HepG2 (cell line): ENCODE measurements at regions not wholly inside any gene's neighbourhood (a gene's known extent, or its start where the extent isn't known, plus 50 kb on each side); places are given as distances from the start of the nearest gene placed in this dataset.

ENCODE experiments used
- ATAC-seq: fragments of 200-7000 bp; cut with Tn5 transposase; 3 replicates; pipeline ENCODE4 v1.9.1; 2020; ENCODE audit warnings: mild to moderate bottlenecking, moderate library complexity
- BruUV-seq: library from RNA; stranded (reverse); fragments of 400-500 nt; replicated peaks from 2 replicates; lab custom pipeline; 2021; lab: Mats Ljungman, UMichigan
- CTCF ChIA-PET: fragments of 300-600 bp; formaldehyde crosslinking; extraction: SDS; loops from one replicate; lab custom pipeline; 2021; ENCODE audit warnings: low total read pairs, inconsistent platforms, low intra/inter-chr PET ratio; lab: Yijun Ruan, JAX
- POLR2A ChIA-PET: fragments of 350-600 bp; sonication (Branson Sonifier 250); formaldehyde crosslinking; loops from one replicate; lab custom pipeline; 2020; ENCODE audit warnings: antibody characterized with exemption, inconsistent platforms; lab: Yijun Ruan, JAX
- DNase-seq: peaks from one replicate; pipeline ENCODE4 v3.0.0-alpha.2; 2015; ENCODE audit warnings: low spot score
- FAIRE-seq: peaks from 3 replicates; lab custom pipeline; 2011; peaks lifted over from hg19 to GRCh38; lab: Jason Lieb, UNC
- H2AFZ ChIP-seq: one replicate; pipeline ENCODE4 v1.6.1; 2011; ENCODE audit warnings: low read length, inconsistent platforms
- H3K27ac ChIP-seq: fragments of 300-600 bp; 3 replicates; pipeline ENCODE4 v1.8.0; 2011; ENCODE audit warnings: mixed run types, mild to moderate bottlenecking, mixed read lengths, low read length, inconsistent platforms; ENCODE audit not compliant: insufficient read depth; ENCODE audit errors: extremely low read length
- H3K27me3 ChIP-seq, 2 experiments: fragments of 200-600 bp in 1 of 2; 2 replicates in 1 of 2; 3 replicates in 1 of 2; pipeline versions ENCODE4 v1.6.0 to v1.8.0; 2011; ENCODE audit warnings: low read length in 2 of 2, mild to moderate bottlenecking in 2 of 2, moderate library complexity in 2 of 2, inconsistent platforms in 1 of 2; ENCODE audit not compliant: insufficient read depth in 2 of 2, control insufficient read depth in 1 of 2
- H3K36me3 ChIP-seq, 2 experiments: fragments of 200-600 bp in 1 of 2; replicated peaks in 1 of 2; 2 replicates in 1 of 2; 3 replicates in 1 of 2; pipeline versions ENCODE4 v1.5.1 to v1.8.0; 2011; ENCODE audit warnings: low read length in 2 of 2, inconsistent platforms in 1 of 2; ENCODE audit not compliant: insufficient read depth in 2 of 2, control insufficient read depth in 1 of 2
- H3K4me1 ChIP-seq: 2 replicates; pipeline ENCODE4 v1.5.1; 2012; ENCODE audit warnings: low read length, inconsistent platforms; ENCODE audit not compliant: insufficient read depth
- H3K4me2 ChIP-seq: 2 replicates; pipeline ENCODE4 v1.6.0; 2011; ENCODE audit warnings: low read depth, low read length, inconsistent platforms
- H3K4me3 ChIP-seq, 3 experiments: fragments of 200-600 bp in 1 of 3; sonication (generic), shearing (Covaris generic) in 1 of 3; replicated peaks in 1 of 3; 2 replicates each; pipeline ENCODE4 v1.5.1; 2011 to 2016; ENCODE audit warnings: low read length in 3 of 3, inconsistent platforms in 2 of 3, low read depth in 2 of 3, mild to moderate bottlenecking in 2 of 3, control low read depth in 1 of 3, mixed read lengths in 1 of 3; ENCODE audit not compliant: insufficient read depth in 1 of 3
- H3K79me2 ChIP-seq: one replicate; pipeline ENCODE4 v1.6.1; 2011; ENCODE audit warnings: low read length, inconsistent platforms; ENCODE audit not compliant: insufficient read depth
- H3K9ac ChIP-seq: 2 replicates; pipeline ENCODE4 v1.6.0; 2011; ENCODE audit warnings: mild to moderate bottlenecking, low read depth, low read length, inconsistent platforms; ENCODE audit not compliant: insufficient read depth
- H3K9me3 ChIP-seq: 2 replicates; pipeline ENCODE4 v1.5.1; 2012; ENCODE audit warnings: mild to moderate bottlenecking, low read length
- H4K20me1 ChIP-seq: 2 replicates; pipeline ENCODE4 v1.6.0; 2011; ENCODE audit warnings: inconsistent platforms, mild to moderate bottlenecking, low read length, moderate library complexity; ENCODE audit not compliant: insufficient read depth
- ATF7-NPFF ChIP-seq: sonication (generic); formaldehyde crosslinking; IDR thresholded peaks from 2 replicates; pipeline ENCODE4 v1.8.1; 2023; ENCODE audit warnings: mild to moderate bottlenecking, low read depth, missing genetic modification reagents, moderate library complexity
- RXRB ChIP-seq: IDR thresholded peaks from 2 replicates; pipeline ENCODE4 v1.6.1; 2016; ENCODE audit warnings: borderline replicate concordance, missing genetic modification reagents, missing compliant biosample characterization
- SIX1 ChIP-seq: sonication (generic); formaldehyde crosslinking; IDR thresholded peaks from 2 replicates; pipeline ENCODE4 v1.4.0; 2020; ENCODE audit warnings: missing genetic modification reagents, borderline replicate concordance
- SPEN ChIP-seq: sonication (generic); formaldehyde crosslinking; IDR thresholded peaks from 2 replicates; pipeline ENCODE4 v1.5.1; 2020; ENCODE audit warnings: low read depth, mild to moderate bottlenecking, missing genetic modification reagents
- TARDBP ChIP-seq: sonication (generic); formaldehyde crosslinking; IDR thresholded peaks from 2 replicates; pipeline ENCODE4 v1.8.0; 2022; ENCODE audit warnings: mild to moderate bottlenecking, missing genetic modification reagents
- ZBTB21 ChIP-seq: sonication (generic); formaldehyde crosslinking; IDR thresholded peaks from 2 replicates; pipeline ENCODE4 v1.4.0; 2020; ENCODE audit warnings: missing genetic modification reagents
- ZBTB3 ChIP-seq: sonication (generic); formaldehyde crosslinking; IDR thresholded peaks from 2 replicates; pipeline ENCODE4 v1.4.0; 2020; ENCODE audit warnings: low read depth, mild to moderate bottlenecking, moderate library complexity, missing genetic modification reagents, borderline replicate concordance
- ZFP41 ChIP-seq: sonication (generic); formaldehyde crosslinking; IDR thresholded peaks from 2 replicates; pipeline ENCODE4 v1.4.0; 2020; ENCODE audit warnings: mild to moderate bottlenecking, missing genetic modification reagents, borderline replicate concordance
- ZNF234 ChIP-seq: sonication (generic); formaldehyde crosslinking; conservative IDR thresholded peaks from 2 replicates; pipeline ENCODE4 v1.5.1; 2020; ENCODE audit warnings: mild to moderate bottlenecking, missing genetic modification reagents
- ZNF337 ChIP-seq: sonication (generic); formaldehyde crosslinking; IDR thresholded peaks from 2 replicates; pipeline ENCODE4 v1.5.1; 2020; ENCODE audit warnings: missing genetic modification reagents, low read depth, mild to moderate bottlenecking, borderline replicate concordance
- ZNF562 ChIP-seq: sonication (generic); formaldehyde crosslinking; IDR thresholded peaks from 2 replicates; pipeline ENCODE4 v1.8.0; 2022; ENCODE audit warnings: missing genetic modification reagents, borderline replicate concordance
- ZNF709 ChIP-seq: sonication (generic); formaldehyde crosslinking; IDR thresholded peaks from 2 replicates; pipeline ENCODE4 v1.5.0; 2020; ENCODE audit warnings: mild to moderate bottlenecking, missing genetic modification reagents
- ZSCAN9 ChIP-seq: IDR thresholded peaks from 2 replicates; pipeline ENCODE4 v1.6.1; 2016; ENCODE audit warnings: borderline replicate concordance
- WGBS: methylation state at CpG from one replicate; pipeline ENCODE4 v1.1.6; 2017; ENCODE audit warnings: low lambda C conversion rate; 5-methylcytosine and 5-hydroxymethylcytosine counted together
- in situ Hi-C: cut with HindIII; loops from 2 replicates; pipeline ENCODE4 v1.10.0; 2017; ENCODE audit warnings: low pct_unique_long_range_greater_than_20kb; ENCODE audit not compliant: extremely low pct_ligation_motif_present
- intact Hi-C: fragments of 100-400 bp; cut with micrococcal nuclease; formaldehyde crosslinking; loops from one replicate; pipeline ENCODE4 v1.10.0; 2022; ENCODE audit not compliant: unreplicated experiment
- TF ChIP-seq, protein P1 (sequence below): sonication (generic); formaldehyde crosslinking; IDR thresholded peaks from 2 replicates; pipeline ENCODE4 v1.4.0; 2020; ENCODE audit warnings: missing genetic modification reagents, mild to moderate bottlenecking, borderline replicate concordance
- TF ChIP-seq, protein P2 (sequence below): sonication (generic); formaldehyde crosslinking; IDR thresholded peaks from 2 replicates; pipeline ENCODE4 v1.9.0; 2021; ENCODE audit warnings: missing genetic modification reagents, borderline replicate concordance
- TF ChIP-seq, protein P3 (sequence below), 2 experiments: sonication (generic) in 1 of 2; formaldehyde crosslinking in 1 of 2; IDR thresholded peaks; 2 replicates each; pipeline versions ENCODE4 v1.5.1 to v1.6.1; 2011 to 2020; ENCODE audit warnings: borderline replicate concordance in 1 of 2, low read depth in 1 of 2, low read length in 1 of 2, mild to moderate bottlenecking in 1 of 2, missing genetic modification reagents in 1 of 2, moderate library complexity in 1 of 2
- TF ChIP-seq, protein P4 (sequence below): sonication (generic); formaldehyde crosslinking; IDR thresholded peaks from 2 replicates; pipeline ENCODE4 v1.8.1; 2023; ENCODE audit warnings: mild to moderate bottlenecking, missing genetic modification reagents, borderline replicate concordance
- TF ChIP-seq, protein P5 (sequence below): sonication (generic); formaldehyde crosslinking; conservative IDR thresholded peaks from 2 replicates; pipeline ENCODE4 v1.4.0; 2020; ENCODE audit warnings: missing genetic modification reagents
- TF ChIP-seq, protein P6 (sequence below): sonication (generic); IDR thresholded peaks from 2 replicates; pipeline ENCODE4 v1.6.1; 2016; ENCODE audit warnings: low read depth, borderline replicate concordance

DNA sequence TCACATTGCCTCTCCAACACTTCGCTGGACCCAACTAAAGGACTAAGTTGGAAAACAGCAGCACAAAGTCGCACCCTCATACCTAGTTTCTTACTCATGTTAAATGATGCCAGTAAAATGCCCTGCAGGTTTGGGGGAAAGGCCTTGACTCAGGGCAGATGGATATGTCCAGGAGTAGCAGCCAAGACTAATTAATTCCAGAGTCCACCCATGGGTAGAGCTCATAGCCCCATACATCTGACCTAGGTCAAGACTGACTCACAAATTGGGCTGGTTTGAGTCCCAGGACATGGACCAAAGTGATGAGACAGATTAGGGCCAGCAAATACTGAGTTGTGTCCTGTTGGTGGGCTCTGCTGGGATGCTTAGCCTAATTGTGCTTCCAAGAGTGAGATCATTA is 224.0 kb upstream of the BTG1 start:
- no TSS peak for BruUV-seq
- Histone ChIP-seq H2AFZ (no peak overlapping the region), H3K27me3 (no peaks in the 10 kb centered on the region), H3K9ac (no peak overlapping the region), H3K4me3 (no peak overlapping the region), H3K27ac (no peak overlapping the region), H3K79me2 (no peaks in the 10 kb centered on the region), H3K9me3 (no peaks in the 10 kb centered on the region), H3K4me1 (no peaks in the 10 kb centered on the region), H3K36me3 (no peaks in the 10 kb centered on the region), H4K20me1 (no peaks in the 10 kb centered on the region), H3K4me2 (no peak overlapping the region)
- FAIRE-seq = no peak
- intact Hi-C loops (no loop called here), in situ Hi-C loops (no loop called here)
- CTCF ChIA-PET = no interaction called here
- POLR2A ChIA-PET = no interaction called here
- TF ChIP-seq ZFP41 (no peak), SPEN (CRISPR knock-in tag) (no peak), ZNF234 (CRISPR knock-in tag) (no peak), ZNF562 (no peak), ZBTB3 (CRISPR knock-in tag) (no peak), TARDBP (no peak), ZBTB21 (no peak), ZNF709 (CRISPR knock-in tag) (no peak), ZSCAN9 (no peak), ATF7-NPFF (CRISPR knock-in tag) (no peak), ZNF337 (CRISPR knock-in tag) (no peak), SIX1 (CRISPR knock-in tag) (no peak), RXRB (CRISPR knock-in tag) (no peak)
- TF ChIP-seq, protein P1, sequence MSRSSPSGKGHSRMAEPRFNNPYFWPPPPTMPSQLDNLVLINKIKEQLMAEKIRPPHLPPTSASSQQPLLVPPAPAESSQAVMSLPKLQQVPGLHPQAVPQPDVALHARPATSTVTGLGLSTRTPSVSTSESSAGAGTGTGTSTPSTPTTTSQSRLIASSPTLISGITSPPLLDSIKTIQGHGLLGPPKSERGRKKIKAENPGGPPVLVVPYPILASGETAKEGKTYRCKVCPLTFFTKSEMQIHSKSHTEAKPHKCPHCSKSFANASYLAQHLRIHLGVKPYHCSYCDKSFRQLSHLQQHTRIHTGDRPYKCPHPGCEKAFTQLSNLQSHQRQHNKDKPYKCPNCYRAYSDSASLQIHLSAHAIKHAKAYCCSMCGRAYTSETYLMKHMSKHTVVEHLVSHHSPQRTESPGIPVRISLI (CRISPR knock-in tag) = no peak
- TF ChIP-seq, protein P2, sequence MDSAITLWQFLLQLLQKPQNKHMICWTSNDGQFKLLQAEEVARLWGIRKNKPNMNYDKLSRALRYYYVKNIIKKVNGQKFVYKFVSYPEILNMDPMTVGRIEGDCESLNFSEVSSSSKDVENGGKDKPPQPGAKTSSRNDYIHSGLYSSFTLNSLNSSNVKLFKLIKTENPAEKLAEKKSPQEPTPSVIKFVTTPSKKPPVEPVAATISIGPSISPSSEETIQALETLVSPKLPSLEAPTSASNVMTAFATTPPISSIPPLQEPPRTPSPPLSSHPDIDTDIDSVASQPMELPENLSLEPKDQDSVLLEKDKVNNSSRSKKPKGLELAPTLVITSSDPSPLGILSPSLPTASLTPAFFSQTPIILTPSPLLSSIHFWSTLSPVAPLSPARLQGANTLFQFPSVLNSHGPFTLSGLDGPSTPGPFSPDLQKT = no peak
- TF ChIP-seq, protein P3, sequence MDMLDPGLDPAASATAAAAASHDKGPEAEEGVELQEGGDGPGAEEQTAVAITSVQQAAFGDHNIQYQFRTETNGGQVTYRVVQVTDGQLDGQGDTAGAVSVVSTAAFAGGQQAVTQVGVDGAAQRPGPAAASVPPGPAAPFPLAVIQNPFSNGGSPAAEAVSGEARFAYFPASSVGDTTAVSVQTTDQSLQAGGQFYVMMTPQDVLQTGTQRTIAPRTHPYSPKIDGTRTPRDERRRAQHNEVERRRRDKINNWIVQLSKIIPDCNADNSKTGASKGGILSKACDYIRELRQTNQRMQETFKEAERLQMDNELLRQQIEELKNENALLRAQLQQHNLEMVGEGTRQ (IDR thresholded peaks at IDR 0.05; ENCODE audit: low read depth, low read length) = no peak
- TF ChIP-seq, protein P3 (CRISPR knock-in tag; IDR thresholded peaks at IDR 0.05; ENCODE audit: borderline replicate concordance) = no peak
- TF ChIP-seq, protein P4, sequence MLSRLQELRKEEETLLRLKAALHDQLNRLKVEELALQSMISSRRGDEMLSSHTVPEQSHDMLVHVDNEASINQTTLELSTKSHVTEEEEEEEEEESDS (CRISPR knock-in tag) = no peak
- TF ChIP-seq, protein P5, sequence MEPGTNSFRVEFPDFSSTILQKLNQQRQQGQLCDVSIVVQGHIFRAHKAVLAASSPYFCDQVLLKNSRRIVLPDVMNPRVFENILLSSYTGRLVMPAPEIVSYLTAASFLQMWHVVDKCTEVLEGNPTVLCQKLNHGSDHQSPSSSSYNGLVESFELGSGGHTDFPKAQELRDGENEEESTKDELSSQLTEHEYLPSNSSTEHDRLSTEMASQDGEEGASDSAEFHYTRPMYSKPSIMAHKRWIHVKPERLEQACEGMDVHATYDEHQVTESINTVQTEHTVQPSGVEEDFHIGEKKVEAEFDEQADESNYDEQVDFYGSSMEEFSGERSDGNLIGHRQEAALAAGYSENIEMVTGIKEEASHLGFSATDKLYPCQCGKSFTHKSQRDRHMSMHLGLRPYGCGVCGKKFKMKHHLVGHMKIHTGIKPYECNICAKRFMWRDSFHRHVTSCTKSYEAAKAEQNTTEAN (CRISPR knock-in tag) = no peak
- TF ChIP-seq, protein P6, sequence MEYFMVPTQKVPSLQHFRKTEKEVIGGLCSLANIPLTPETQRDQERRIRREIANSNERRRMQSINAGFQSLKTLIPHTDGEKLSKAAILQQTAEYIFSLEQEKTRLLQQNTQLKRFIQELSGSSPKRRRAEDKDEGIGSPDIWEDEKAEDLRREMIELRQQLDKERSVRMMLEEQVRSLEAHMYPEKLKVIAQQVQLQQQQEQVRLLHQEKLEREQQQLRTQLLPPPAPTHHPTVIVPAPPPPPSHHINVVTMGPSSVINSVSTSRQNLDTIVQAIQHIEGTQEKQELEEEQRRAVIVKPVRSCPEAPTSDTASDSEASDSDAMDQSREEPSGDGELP = no peak
- DNase-seq = no peak
- no peak for ATAC-seq
- 2% methylated on average over 2 of the region's 2 CpGs for WGBS
